ENCODE measurements at regions not wholly inside any gene's neighbourhood (a gene's known extent, or its start where the extent isn't known, plus 50 kb on each side); places are given as distances from the start of the nearest gene placed in this dataset.
A peak's percentile ranks its signal among the peaks of the same experiment; 100 is the strongest.

- no peak for DNase-seq (ENCODE audit: low read depth)
Observed at GRCh38 chr5:98694902-98695301, 78.6 kb upstream of the RGMB start.

DNA sequence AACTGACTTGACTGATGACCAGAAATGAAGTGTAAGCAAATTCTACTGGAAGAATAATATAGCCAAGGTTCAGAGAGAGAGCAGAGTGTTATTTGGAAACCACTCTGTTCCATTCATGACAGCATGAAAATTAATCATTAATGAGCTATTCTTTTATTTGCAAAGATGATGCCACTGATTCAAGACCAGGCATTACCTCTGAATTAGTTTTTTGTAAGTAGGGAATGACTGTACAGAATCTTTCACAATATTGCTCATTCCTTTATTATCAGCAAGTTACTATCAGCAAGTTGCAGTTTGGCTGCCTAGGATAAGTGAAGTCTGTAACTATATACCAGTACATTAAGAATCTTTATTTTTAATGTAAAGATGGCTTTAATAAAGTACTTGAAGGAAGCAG, 75.1 kb upstream of the RGMB start:
- DNase-seq (ENCODE audit: low read depth): no peak

- DNase-seq (ENCODE audit: low read depth): no peak
Observed at GRCh38 chr5:98700730-98701129, 72.7 kb upstream of the RGMB start.

DNA sequence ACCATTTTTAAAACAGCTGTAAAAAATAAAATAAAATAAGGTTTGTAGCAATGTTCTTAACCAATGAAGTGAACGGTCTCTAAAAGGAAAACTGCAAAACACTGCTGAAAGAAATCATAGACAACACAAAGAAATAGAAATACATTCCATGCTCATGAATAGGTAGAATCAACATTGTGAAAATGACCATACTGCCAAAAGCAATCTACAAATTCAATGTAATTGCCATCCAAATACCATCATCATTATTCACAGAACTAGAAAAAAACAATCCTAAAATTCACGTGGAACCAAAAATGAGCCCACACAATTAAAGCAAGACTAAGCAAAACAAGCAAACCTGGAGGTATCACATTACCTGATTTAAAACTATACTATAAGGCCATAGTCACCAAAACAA, 67.6 kb upstream of the RGMB start:
- no peak for DNase-seq (ENCODE audit: low read depth)

DNA sequence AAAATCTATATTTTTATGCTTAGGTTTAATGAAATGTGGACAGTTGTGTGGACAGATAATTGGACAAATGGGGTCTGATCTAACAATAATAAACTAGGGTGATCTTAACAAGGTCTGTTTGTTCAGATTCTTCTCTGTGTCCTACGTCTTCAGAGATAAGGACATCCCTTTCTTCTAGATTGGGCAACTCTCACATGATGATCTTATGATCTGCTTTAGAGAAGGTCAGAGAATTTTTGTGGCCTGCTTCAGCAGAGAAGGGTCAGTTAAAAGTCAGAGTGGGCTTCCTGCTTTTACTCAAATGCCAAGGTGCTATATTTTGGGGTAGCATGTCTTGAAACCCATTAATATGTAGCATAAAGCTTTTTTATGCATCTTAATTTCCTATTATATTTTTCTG, 63.8 kb upstream of the RGMB start:
- DNase-seq (ENCODE audit: low read depth): no peak

DNA sequence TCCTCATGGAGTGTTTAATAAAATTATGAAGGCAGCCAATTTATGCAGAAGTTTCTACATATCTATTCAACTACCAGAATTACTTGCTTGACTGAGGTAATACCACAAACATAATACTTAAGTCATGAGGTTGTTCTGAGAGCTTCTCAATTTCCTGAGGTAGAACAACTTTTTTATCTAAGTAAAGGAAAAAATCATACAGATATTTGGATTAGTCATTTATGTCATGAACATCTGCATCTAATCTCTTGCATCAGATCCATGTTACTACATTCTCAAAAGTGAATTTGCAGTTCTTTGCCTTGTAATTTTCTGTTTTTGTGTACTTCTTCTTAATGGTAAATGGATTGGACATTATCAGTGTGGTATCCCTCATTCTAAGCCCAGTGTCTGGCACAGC, 60.4 kb upstream of the RGMB start:
- DNase-seq (ENCODE audit: low read depth): peak; percentile 13

- DNase-seq (ENCODE audit: low read depth): no peak
Observed at GRCh38 chr5:98713856-98714255, 59.6 kb upstream of the RGMB start.

DNA sequence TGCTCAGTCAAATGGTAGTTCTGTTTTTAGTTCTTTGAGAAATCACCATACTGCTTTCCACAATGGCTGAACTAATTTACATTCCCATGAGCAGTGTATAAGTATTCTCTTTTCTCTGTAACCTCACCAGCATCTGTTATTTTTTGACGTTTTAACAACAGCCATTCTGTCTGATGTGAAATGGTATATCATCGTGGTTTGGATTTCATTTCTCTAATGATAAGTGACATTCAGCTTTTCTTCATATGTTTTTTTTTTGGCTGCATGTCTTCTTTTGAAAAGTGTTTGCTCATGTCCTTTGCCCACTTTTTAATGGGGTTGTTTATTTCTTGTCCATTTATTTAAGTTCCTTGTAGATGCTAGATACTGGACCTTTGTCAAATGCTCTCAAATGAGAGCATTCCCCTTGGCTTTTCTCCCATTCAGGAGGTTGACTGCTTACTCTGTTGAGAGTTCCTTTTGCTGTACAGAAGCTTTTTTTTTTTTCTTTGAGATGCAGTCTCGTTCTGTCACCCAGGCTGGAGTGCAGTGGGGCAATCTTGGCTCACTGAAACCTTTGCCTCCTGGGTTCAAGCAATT, 58.7 kb upstream of the RGMB start:
- DNase-seq (ENCODE audit: low read depth): no peak

GRCh38 chr5:98721231-98721928, 52.1 kb upstream of the RGMB start:
- no peak for DNase-seq (ENCODE audit: low read depth)

GRCh38 chr5:98722188-98722587, 51.3 kb upstream of the RGMB start:
- DNase-seq (ENCODE audit: low read depth): no peak

GRCh38 chr5:98723061-98723460, 50.4 kb upstream of the RGMB start:
- no peak for DNase-seq (ENCODE audit: low read depth)

Data from fibroblast of the conjunctiva (primary cell).